Neural progenitor cell (in vitro differentiated cells): ENCODE measurements at regions not wholly inside any gene's neighbourhood (a gene's known extent, or its start where the extent isn't known, plus 50 kb on each side); places are given as distances from the start of the nearest gene placed in this dataset.

Experiments
- CTCF ChIP-seq: fragments of 200-600 bp; sonication (generic); IDR thresholded peaks from 2 replicates; pipeline ENCODE4 v1.5.1; 2017; ENCODE audit warnings: antibody characterized with exemption, mild to moderate bottlenecking
- EZH2 ChIP-seq: fragments of 200-600 bp; sonication (generic); IDR thresholded peaks from 2 replicates; pipeline ENCODE4 v1.6.1; 2017; ENCODE audit warnings: antibody characterized with exemption, mild to moderate bottlenecking, moderate library complexity
- EZH2phosphoT487 ChIP-seq: fragments of 200-600 bp; sonication (generic); IDR thresholded peaks from 2 replicates; pipeline ENCODE4 v1.6.1; 2017; ENCODE audit warnings: antibody characterized with exemption

- TF ChIP-seq CTCF, result no peak
- TF ChIP-seq EZH2phosphoT487, result no peak
- no peak for TF ChIP-seq EZH2
These were observed 316.2 kb upstream of the SMARCA2 start for GRCh38 chr9:1698991-1699390.
